GM10266 (cell line): ENCODE measurements at regions not wholly inside any gene's neighbourhood (a gene's known extent, or its start where the extent isn't known, plus 50 kb on each side); places are given as distances from the start of the nearest gene placed in this dataset.

Source experiments
- DNase-seq: peaks from one replicate; pipeline ENCODE4 v3.0.0; 2012; ENCODE audit errors: extremely low spot score
- TF ChIP-seq, protein P1 (sequence below): IDR thresholded peaks from 2 replicates; pipeline ENCODE4 v1.5.1; 2012; ENCODE audit warnings: mild to moderate bottlenecking, low read depth; ENCODE audit not compliant: control insufficient read depth, insufficient read depth; ENCODE audit errors: missing control alignments

DNA sequence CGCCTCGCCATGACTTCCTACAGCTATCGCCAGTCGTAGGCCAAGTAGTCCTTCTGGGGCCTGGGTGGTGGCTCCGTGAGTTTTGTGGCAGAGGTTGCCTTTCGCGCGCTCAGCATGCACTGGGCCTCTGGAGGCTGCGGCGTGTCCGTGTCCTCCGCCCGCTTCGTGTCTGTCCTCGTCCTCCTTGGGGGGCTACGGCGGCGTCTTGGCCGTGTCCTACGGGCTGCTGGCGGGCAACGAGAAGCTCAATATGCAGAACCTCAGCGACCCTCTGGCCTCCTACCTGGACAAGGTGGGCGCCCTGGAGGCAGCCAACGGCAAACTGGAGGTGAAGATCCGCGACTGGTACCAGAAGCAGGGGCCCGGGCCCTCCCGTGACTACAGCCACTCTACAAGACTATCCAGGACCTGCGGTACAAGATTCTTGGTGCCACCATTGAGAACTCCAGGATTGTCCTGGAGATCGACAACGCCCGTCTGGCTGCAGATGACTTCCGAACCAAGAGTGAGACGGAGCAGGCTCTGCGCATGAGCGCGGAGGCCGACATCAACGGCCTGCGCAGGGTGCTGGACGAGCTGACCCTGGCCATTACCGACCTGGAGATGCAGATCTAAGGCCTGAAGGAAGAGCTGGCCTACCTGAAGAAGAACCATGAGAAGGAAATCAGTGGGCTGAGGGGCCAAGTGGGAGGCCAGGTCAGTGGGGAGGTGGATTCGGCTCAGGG is 296.3 kb downstream of the OGFRL1 start:
- TF ChIP-seq, protein P1, sequence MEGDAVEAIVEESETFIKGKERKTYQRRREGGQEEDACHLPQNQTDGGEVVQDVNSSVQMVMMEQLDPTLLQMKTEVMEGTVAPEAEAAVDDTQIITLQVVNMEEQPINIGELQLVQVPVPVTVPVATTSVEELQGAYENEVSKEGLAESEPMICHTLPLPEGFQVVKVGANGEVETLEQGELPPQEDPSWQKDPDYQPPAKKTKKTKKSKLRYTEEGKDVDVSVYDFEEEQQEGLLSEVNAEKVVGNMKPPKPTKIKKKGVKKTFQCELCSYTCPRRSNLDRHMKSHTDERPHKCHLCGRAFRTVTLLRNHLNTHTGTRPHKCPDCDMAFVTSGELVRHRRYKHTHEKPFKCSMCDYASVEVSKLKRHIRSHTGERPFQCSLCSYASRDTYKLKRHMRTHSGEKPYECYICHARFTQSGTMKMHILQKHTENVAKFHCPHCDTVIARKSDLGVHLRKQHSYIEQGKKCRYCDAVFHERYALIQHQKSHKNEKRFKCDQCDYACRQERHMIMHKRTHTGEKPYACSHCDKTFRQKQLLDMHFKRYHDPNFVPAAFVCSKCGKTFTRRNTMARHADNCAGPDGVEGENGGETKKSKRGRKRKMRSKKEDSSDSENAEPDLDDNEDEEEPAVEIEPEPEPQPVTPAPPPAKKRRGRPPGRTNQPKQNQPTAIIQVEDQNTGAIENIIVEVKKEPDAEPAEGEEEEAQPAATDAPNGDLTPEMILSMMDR, result no peak
- DNase-seq, result no peak

DNA sequence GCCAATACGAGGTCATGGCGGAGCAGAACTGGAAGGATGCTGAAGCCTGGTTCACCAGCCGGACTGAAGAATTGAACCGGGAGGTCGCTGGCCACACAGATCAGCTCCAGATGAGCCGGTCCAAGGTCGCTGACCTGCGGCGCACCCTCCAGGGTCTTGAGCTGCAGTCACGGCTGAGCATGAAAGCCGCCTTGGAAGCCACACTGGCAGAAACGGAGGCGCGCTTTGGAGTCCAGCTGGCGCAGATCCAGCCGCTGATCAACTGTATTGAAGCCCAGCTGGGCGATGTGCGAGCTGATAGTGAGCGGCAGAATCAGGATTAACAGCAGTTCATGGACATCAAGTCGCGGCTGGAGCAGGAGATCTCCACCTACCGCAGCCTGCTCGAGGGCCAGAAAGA is 296.9 kb downstream of the OGFRL1 start:
- TF ChIP-seq, protein P1, result no peak
- DNase-seq, result no peak

DNA sequence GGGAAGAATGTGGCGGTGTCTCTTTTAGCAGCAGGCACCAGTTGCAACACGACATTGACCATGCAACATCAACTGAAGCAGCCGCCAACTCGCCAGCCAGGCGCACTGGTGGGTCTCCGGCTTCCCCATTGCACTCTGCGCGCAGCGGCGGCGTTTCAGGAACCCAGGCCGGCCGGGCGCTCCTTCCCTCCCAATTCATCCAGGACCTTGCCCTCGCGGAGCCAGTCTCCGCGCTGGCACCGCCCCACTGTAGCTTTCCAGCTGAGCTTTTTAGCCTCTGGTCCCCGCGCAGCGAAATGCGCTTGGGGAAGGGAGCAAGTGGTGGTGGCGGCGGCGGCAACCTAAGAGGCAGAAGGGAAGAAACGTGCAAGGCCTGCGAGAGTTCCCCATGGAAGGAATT is 297.9 kb upstream of the RIMS1 start:
- no peak for DNase-seq
- TF ChIP-seq, protein P1, result no peak

DNA sequence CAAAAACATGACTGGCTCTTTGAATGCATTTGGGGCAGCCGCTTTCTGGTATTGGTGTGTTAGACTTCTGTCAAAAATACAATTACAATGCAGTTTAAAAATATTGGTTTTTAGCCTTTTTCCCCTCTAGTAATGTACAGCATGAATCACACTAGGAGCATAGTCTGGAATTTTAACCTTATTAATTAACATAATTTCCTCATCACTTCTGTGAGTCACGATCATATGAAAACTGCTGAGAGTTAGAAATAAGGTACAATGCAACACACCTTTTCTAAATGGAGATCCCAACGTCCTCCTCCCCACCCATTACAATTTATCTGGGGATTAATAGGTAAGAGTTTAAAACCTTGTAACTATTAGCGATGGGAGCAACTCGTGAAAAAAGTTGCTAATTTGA is 297.1 kb upstream of the RIMS1 start:
- DNase-seq, result no peak
- TF ChIP-seq, protein P1, result no peak

DNA sequence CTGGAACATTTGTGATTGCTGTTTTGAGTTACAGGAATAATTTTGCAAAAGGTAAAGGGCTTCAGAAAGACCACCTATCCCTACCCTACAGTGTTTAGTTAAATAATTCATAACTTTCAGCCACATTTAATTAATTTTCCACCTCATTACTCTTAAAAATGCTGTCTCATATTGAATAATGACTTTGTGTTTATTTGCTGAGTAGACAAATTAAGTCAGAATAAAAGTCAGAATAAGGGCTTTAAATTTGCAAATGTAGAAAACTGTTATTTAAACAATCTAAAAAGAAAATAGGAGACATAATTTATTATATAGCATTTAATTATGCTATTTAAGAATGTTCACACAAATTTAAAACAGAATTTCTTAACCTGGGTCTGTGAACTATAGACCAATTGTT is 293.7 kb upstream of the RIMS1 start:
- no peak for DNase-seq
- TF ChIP-seq, protein P1, result no peak

DNA sequence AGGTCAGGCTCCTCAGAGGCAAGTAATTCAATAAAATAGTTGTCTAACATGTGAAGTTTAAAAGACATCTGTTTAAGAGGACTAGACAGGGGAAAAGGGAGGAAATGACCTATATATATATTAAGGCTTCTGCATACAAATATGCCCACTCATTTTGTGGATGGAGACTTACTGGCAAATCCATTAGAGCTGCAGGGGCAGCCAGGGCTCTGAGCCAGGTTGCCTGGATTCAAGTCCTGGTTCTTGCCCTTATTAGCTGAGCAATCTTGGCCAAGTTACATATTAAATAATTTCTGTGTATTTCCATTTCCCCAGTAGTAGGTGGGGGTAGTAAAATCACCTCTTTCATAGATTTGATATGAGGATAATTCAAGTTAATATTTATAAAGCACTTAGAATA is 287.0 kb upstream of the RIMS1 start:
- TF ChIP-seq, protein P1, result no peak
- DNase-seq, result no peak

DNA sequence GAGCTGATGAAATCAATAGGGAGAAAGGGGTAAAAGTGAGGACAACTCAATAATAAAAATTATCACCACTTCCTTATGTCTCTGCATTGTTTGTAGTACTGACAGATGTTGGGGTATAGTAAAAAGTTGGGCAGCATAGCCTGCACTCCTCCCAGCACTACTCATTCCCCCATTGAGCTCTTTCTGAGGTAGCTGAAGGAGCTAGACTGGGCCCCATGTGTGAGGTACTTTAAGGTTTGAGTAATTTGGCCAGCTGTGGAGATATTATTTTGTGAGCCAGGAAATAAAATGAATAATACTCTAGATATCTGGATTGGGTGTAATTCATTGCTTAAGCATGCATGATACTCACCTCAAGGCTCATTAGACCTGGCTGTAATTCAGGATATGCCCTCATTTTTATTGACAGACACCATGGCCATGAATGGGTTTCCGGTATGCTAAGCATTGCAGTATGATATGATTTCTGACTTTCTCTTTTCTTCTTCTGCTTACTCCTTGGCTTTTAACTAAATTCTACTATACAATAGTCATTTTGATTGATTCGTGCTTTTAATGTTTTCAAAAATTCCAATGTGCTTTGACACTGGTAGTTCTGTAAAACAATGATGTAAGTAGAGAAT is 283.9 kb upstream of the RIMS1 start:
- TF ChIP-seq, protein P1, result no peak
- no peak for DNase-seq
